ENCODE measurements at regions not wholly inside any gene's neighbourhood (a gene's known extent, or its start where the extent isn't known, plus 50 kb on each side); places are given as distances from the start of the nearest gene placed in this dataset.
A peak's percentile ranks its signal among the peaks of the same experiment; 100 is the strongest.
"Not testable (repeated sequence)": the region's sequence is repeated elsewhere in the genome, so short reads cannot be mapped to it uniquely, and the experiment has no call there.

DNA sequence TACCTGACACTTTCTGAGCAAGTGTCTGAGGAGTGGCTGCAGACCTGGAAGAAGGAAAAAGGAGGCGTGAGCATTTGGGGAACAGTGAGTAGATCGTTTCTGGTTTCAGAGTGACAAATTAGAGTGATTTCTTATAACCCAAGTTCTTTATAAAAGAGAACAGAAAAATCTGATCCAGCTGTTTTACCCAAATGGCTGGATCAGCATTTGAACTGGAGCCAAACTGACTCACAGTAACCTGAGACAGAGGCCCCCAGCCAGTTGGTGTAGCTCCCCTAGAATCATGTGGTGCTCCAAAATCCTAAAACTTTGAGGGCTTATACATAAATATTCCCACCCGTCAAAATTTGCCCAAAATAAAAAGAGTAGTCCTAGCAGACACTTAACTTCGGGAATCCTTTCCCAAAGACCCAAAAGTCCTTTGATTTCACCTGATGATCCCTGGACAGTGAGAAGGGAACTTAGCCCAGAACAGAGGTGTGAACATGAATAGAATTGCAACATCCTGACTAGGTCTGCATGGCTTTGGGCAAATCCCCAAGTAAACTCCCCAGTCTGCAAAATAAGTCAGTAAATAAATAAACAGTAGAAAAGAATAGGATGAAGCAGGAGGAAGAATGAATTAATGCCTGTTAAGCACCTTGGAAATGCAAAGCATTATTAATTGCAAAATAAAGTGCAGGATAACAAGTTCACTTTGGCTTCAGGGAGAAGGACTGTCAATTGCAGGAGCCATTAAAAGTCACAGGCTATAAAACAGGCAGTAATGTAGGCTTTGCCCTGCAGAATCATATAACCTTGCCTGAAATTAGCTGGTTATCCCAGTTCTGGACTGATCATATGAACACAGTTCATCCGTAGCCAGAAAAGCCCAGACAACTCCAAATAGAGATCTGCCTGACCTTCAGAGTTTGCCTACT lies 262.0 kb upstream of the JARID2 start:
- DNase-seq, result no peak

DNA sequence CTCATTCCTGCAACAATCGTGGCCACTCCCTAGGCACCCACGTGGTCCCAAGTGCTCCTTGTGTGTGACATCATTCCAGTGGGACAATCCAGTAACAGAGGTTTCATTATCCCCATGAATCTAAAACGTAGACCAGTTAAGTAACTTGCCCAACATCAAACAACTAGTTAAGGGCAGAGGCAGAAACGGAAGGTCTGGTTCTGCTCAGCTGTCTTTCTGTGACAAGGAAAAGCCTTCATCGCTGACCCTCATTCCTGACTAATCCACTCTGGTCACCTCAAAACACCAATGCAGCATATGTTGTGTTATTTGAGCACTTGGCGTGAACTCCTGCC lies 261.4 kb upstream of the JARID2 start:
- DNase-seq, result peak in 11 of 56 donors; percentile 1 to 53 (median 5)

DNA sequence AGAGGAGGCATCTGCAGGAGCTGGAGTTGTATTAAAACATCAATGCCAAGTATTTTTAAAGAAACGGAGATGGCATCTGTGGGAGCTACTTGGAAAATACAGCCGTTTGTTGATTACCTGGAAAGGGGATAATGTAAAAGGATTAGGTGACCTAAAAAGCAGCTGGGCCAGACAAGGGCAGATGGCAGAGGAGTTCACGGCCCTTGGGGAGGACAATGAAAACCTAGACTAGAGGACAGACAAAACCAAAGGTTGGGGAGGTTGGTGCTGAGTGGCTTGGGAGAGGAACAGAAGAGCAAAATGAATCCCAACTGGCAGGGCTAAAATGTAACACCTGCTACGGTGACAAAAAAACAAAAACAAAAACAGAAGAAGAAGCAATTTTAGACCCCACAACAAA lies 260.5 kb upstream of the JARID2 start:
- no peak for DNase-seq

DNA sequence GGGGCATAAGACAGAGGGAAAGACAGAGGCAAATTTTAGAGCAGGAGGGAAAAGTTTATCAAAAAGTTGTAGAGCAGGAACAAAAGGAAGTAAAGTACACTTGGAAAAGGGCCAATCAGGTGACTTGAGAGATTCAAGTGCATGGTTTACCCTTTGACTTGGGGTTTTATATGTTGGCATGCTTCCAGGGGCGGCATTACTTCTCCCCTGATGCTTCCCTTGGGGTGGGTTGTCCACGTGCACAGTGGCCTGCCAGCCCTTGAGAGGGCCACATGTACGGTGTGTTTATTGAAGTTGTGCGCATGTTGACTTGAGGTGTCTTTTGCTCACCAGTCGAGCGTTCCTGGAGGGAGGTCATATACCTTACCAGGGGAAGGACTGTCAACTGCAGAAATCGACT lies 259.5 kb upstream of the JARID2 start:
- DNase-seq, result no peak

DNA sequence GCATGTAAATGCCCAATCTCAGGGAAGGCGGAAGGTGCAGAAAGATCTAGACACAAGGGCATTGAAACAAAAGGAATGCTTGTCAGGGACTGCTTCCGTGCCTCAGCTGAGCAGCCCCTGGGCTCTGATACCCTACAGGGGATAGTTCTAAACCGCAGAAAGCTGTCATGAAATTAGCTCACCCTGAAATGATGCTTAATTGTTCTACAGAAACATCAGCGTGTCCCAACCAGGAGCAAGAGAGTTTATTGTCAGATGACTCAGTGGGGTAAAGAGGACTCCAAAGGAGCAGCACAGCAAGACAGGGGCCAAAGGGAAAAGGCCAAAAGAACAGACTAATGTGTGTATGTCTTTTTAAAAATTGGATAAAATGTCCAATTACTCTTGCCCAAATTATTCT lies 258.4 kb upstream of the JARID2 start:
- no peak for DNase-seq

DNA sequence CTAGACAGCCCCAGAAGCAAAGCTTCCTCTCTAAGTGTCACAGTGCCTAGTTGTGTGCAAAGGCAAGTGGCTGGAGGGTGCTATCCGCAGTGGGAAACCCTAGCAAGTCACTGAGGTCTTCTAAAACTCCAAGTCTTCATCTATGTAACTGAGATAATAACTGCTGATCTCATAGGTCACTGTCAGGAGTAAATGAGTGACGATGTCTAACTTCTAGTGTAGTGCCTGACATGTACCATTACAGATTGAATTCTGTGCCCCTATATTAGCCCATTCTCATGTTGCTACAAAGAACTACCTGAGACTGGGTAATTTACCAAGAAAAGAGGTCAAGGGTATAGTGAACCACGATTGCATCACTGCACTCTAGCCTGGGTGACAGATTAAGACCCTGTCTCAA lies 253.5 kb upstream of the JARID2 start:
- DNase-seq, result no peak

DNA sequence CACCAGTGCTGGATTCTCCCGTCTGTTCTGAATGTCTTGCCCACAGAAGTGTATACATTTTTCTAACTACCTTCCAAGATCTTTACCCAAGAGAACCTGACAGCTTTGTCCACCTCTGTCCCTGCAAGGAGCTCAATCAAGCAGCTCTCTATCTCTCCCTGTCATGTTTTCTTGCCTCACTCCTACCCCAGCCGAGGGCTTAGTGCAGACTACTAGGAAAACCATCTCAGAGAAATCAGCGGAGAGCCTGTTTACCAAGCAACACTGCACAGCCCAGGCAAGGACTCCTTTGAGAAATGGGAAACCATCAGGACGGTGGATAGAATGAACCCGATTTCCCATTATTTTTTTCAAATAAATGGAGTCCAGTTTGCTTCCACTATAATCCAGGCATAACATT lies 250.7 kb upstream of the JARID2 start:
- no peak for DNase-seq

DNA sequence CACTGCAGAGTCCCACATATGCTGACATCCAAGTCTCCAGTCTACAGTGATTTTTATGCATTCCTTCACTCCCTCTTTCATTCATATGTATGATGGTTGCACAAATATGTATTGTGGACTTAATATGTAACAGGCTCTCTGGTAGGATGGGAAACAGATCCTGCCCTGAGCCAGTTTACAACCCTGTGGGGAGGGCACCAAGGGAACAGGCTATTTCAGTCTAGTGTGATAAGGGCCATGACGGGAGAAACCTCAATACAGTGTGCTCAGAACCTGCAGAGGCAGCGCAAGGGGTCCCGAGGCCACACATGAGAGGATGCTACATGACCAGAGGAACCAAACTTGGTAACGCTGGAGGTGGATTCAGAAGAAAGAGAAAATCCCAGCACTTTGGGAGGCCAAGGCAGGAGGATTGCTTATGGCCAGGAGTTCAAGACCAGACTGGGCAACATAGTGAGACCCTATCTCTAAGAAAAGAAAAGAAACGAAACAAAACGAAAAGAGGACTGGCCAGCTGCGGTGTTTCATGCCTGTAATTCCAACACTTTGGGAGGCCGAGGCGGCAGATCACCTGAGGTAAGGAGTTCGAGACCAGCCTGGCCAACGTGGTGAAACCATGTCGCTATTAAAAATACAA lies 249.8 kb upstream of the JARID2 start:
- no peak for DNase-seq

DNA sequence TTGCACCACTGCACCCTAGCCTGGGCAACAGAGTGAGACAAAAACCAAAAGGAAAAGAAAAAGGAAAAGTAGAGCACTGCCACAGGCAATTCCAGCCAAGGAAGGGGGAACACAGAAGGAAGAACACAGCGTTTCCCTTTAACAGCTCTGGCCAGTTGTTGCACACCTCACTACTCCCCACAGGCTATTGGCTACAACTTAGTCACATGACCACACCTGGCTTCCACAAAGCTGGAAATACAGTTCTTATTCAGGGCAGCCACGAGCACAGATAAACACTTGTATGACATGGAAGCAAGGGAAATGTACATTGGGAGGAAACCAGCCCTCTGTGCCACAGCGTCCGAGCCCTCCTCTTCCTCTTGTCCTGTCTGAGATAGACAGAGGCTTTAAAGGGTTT lies 249.0 kb upstream of the JARID2 start:
- DNase-seq, result no peak

DNA sequence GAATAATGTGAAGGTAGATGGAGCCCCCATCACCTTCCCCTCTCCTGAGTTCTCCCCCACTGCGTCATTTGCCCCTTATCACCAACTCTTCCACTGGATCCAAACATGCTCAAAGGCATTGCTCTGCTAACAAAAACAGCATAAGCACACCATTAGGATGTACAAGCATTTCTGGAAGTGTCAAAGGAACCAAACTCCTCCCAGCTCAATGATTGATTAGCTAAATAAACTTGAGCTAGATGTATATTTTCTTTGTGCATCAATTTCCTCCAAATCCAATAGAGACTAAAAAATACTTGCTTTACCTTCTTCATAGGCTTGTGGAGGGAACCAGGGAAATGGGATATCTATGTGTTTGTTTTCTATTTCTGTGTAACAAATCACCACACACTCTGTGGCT lies 248.4 kb upstream of the JARID2 start:
- DNase-seq, result no peak

DNA sequence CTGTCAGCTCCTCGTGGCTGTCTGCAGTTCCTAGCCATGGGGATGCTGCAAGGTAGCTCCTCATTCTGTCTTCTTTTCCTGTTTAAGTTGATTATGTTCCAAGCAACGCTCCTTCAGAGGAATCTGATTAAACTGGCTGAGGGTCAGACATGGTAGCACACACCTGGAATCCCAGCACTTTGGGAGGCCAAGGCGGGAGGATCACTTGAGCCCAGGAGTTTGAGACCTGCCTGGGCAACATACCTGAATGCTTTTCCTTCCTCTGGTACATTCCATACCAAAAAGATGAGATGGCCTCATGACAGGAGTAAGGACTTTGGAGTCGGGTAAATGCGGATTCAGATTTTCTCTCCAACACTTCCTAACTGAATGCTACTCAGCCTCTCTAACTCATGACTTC lies 246.8 kb upstream of the JARID2 start:
- DNase-seq, result no peak

DNA sequence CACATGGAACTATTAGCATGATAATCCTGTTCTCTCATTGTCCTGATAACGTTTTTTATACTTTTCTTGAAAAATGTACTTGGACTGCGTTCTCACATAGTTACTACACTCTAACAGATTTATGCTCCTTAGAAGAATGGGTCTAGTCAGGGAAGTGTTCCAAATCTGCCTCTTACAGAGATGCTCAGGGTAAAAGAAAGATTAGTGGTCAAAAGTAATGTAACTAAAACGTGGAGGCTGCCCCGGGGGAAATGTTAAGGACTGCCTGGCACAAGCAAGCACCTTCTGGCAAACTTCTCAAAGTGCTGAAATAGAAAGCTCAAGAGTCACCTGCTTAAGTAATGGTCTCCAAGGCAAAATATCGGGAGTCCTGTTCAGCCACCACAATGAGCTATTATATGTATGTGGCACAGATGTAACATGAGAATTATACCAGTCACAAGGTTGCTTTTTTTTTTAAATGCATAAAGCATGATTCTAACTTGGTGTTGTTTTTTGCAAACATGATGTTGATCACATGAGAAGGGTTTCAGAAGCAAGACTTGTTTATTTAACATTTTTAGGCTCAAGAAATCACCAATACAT lies 244.5 kb upstream of the JARID2 start:
- no peak for DNase-seq

DNA sequence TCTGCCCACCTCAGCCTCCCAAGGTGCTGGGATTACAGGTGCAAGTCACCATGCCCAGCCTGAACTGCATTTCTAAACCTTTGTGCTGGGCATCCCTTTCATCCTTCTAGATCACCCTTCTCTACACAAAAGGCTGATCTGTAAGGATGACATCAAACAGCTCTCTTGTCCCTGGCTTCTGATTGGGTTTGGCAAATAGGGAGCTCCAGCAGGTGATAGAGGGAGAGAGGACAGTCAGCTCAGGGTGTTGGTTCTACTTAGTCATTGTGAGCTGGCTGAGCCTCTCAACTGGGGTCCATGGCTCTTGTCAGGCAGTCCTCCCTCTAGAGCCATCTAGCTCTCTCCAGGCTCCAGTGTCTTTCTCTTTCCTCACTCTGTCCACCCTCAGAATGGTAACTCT lies 237.6 kb upstream of the JARID2 start:
- no peak for DNase-seq

DNA sequence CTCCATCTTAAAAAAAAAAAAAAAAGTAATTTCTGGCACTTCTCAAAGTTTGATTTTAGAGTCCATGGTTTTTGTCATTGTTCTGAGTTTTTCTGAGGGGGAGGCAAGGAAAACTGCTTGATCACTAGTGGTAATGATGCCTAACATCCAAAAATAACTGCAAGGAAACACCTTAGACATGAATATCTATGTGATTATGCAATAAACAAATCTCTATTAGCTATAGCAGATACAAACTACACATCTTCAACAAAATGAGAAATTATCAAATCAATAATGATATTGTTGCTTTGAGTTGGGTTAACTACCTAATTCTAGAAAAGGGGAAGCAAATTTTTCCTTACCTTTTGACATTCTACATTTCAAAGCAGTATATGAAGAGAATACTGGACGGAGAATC lies 230.9 kb upstream of the JARID2 start:
- DNase-seq, result no peak

DNA sequence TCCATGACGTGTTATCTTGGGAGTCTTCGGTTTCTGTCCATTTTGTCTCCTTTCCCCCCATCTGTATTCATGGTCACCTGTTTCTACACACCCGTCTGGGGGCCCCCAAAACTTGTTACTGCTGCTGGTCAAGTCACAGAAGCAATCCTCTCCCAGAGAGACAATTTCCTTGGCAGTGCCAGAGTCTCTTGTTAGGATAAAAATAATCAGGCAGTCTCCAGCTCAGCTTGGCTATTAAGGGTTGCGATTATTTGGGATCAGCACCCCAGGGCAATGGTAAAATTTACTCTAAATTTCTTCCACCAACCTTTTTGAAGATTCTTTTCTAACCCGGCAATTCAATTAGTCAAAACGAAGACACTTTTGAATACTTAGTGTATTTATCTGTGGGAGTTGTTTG lies 229.1 kb upstream of the JARID2 start:
- no peak for DNase-seq

DNA sequence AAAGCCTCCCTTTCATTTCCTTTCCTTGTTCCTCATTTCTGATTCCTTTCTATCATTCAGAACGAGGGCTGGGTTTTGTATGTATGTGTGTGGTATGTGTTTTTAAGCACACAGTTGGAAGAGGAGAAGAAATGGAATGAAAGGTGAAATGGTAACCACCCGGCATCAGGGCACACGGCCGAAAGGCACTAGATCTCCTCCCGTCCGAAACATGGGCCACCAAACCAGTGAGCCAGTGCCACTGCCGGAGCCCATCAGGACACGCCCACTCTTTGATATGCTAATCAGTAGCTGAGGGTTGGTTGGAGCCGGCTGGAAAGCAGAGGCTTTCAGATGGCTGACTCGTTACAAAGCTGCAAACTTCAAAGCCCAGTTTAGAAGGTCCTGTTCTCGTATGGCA lies 228.6 kb upstream of the JARID2 start:
- peak in 8 of 56 donors; percentile 0 to 43 (median 1) for DNase-seq

DNA sequence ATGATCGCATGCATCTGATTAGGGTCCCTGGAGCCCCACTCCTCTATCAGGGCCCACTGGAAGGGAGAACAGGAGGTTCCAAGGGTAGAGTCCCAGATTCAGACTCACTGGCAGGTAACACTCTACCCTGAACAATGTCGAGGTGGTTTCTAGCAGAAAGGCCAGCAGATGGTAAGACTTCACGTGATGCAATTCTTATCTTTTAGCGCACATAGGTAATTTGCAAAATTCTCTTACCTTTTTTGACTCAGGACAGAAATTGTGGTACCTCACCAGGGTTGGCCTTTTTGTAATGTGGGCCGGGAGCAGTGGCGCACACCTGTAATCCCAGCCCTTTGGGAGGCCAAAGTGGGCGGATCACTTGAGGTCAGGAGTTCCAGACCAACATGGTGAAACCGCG lies 228.1 kb upstream of the JARID2 start:
- no peak for DNase-seq

DNA sequence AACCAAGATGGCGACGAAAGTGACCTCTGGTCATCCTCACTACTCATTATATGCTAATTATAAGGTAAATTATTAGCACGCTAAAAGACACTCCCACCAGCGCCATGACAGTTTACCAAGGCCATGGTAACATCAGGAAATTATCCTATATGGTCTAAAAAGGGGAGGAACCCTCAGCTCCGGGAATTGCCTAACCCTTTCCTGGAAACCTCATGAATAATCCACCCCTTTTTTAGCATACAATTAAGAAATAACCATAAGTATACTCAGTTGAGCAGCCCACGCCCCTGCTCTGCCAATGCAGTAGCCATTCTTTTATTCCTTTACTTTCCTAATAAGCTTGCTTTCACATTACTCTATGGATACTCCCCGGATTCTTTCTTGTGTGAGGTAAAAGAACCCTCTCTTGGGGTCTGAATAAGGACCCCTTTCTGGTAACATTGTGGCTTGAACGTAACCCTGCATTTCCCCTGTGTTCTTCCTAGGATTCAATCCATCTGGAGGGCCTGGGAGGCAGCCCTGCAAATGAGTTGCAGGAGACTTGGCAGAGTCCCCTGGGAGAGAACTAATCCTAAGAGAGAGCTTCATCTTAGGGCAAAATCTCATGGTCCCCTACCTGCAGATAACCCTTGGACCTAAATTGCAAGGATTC lies 225.6 kb upstream of the JARID2 start:
- DNase-seq, result no peak

DNA sequence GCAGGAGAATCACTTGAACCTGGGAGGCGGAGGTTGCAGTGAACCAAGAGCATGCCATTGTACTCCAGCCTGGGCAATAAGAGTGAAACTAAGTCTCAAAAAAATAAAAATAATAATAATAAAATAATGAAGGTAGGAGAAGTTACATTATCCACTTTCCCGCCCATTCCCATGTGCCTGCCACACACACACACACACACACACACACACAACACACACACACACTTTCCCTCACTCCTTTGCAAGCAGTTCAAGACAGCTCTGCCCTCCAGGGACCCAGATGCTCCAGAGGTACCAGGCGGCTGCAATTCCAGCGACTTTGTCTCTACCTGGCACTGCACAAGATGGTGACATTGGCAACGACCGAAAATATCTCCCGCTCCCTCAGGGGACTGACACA lies 224.8 kb upstream of the JARID2 start:
- no peak for DNase-seq

DNA sequence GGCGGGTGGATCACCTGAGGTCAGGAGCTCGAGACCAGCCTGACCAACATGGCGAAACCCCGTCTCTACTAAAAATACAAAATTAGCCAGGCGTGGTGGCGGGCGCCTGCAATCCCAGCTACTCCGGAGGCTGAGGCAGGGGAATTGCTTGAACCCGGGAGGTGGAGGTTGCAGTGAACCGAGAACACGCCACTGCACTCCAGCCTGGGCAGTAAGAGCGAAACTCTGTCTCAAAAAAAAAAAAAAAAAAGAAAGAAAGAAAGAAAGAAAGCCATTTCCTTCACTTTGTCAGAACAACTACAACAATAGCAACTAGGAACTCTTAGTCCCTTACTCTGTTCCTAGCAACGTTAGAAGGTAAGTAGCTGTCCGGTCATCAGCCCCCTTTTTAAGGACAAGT lies 222.9 kb upstream of the JARID2 start:
- DNase-seq, result not testable (repeated sequence)

DNA sequence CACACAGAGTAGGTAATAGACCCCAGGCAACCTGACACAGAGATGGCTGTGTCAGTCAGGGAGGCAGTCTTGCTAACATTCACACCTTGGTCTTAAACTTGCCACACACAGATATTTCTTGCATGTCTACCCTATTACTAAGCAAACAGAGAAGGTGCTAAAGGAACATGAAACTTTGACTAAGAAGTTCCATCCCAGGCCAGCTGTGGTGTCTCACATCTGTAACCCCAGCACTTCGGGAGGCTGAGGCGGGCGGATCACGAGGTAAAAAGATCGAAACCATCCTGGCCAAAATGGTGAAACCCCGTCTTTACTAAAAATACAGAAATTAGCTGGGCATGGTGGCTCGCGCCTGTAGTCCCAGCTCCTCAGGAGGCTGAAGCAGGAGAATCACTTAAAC lies 222.4 kb upstream of the JARID2 start:
- no peak for DNase-seq

DNA sequence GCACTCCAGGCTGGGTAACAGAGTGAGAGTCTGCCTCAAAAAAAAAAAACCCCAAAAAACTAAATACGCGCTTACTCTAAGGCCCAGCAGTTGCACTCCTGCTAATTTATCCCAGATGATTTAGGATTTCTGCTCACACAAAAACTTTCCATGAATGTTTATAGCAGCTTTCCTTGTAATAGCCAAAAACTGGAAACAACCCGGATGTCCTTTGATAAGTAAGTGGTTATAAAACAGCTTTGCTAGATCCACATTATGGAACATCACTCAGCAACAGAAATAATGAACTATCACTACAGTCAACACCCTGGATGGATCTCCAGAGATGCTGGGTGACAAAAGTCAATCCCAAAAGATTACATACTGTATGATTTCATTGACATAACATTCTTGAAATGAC lies 220.4 kb upstream of the JARID2 start:
- no peak for DNase-seq

Measured in nucleus accumbens (tissue), 56 donors.